B cell (primary cell): ENCODE measurements at regions not wholly inside any gene's neighbourhood (a gene's known extent, or its start where the extent isn't known, plus 50 kb on each side); places are given as distances from the start of the nearest gene placed in this dataset.
"Not testable (repeated sequence)": the region's sequence is repeated elsewhere in the genome, so short reads cannot be mapped to it uniquely, and the experiment has no call there.

Experiments used
- ATAC-seq: fragments of 200-7000 bp; cut with Tn5 transposase; one replicate; pipeline ENCODE4 v1.10.0; 2021; ENCODE audit warnings: low read depth, mild to moderate bottlenecking, moderate number of reproducible peaks, moderate library complexity
- CTCF ChIA-PET: fragments of 350-600 bp; sonication (Branson Sonifier 250); formaldehyde crosslinking; loops from one replicate; lab custom pipeline; 2021; ENCODE audit warnings: antibody characterized with exemption, inconsistent platforms; lab: Charles Lee
- POLR2A ChIA-PET: fragments of 350-600 bp; sonication (Branson Sonifier 250); formaldehyde crosslinking; loops from one replicate; lab custom pipeline; 2021; ENCODE audit warnings: antibody characterized with exemption; lab: Charles Lee
- DNase-seq: peaks from one replicate; pipeline ENCODE4 v3.0.0; 2013
- H2AFZ ChIP-seq: 2 replicates; pipeline ENCODE4 v1.6.1; 2012; ENCODE audit warnings: mild to moderate bottlenecking, low read depth, low read length; ENCODE audit not compliant: insufficient read depth, poor library complexity, severe bottlenecking
- H3K27ac ChIP-seq, 2 donors: 1 replicate in 1 of 2; 2 replicates in 1 of 2; pipeline ENCODE4 v1.5.1; 2012 to 2013; ENCODE audit warnings: low read length in 2 of 2, mild to moderate bottlenecking in 2 of 2, moderate library complexity in 1 of 2
- H3K27me3 ChIP-seq, 4 experiments: fragments of 200-600 bp in 1 of 4; sonication (generic) in 1 of 4; replicated peaks in 1 of 4; 1 replicate in 2 of 4; 2 replicates in 2 of 4; pipeline versions ENCODE4 v1.6.1 to v1.7.0; 2013 to 2016; ENCODE audit warnings: low read length in 3 of 4, mild to moderate bottlenecking in 2 of 4, mixed read lengths in 1 of 4, moderate library complexity in 1 of 4; ENCODE audit not compliant: insufficient read depth in 4 of 4, control insufficient read depth in 3 of 4; ENCODE audit errors: control extremely low read depth in 1 of 4
- H3K36me3 ChIP-seq, 2 experiments: replicated peaks in 1 of 2; 1 replicate in 1 of 2; 2 replicates in 1 of 2; pipeline versions ENCODE4 v1.6.1 to v1.7.1; 2013; ENCODE audit warnings: low read length in 1 of 2; ENCODE audit not compliant: insufficient read depth in 2 of 2, control insufficient read depth in 1 of 2; ENCODE audit errors: control extremely low read depth in 1 of 2, extremely low read depth in 1 of 2
- H3K4me1 ChIP-seq, 2 donors: fragments of 200-600 bp in 1 of 2; sonication (generic) in 1 of 2; 1 replicate in 1 of 2; 2 replicates in 1 of 2; pipeline versions ENCODE4 v1.5.1 to v1.6.1; 2013 to 2017; ENCODE audit warnings: low read length in 2 of 2; ENCODE audit not compliant: control insufficient read depth in 2 of 2, insufficient read depth in 2 of 2
- H3K4me2 ChIP-seq: replicated peaks from 2 replicates; pipeline ENCODE3; 2012; ENCODE audit warnings: mild to moderate bottlenecking, low read depth, low read length; ENCODE audit not compliant: poor library complexity, severe bottlenecking
- H3K4me3 ChIP-seq, 5 experiments: fragments of 200-600 bp in 1 of 5; sonication (generic) in 1 of 5; 1 replicate in 3 of 5; 2 replicates in 2 of 5; pipeline versions ENCODE4 v1.5.1 to v1.7.0; 2011 to 2016; ENCODE audit warnings: low read length in 4 of 5, mild to moderate bottlenecking in 4 of 5, low read depth in 2 of 5, control low read depth in 1 of 5, moderate library complexity in 1 of 5; ENCODE audit not compliant: insufficient read depth in 1 of 5; ENCODE audit errors: control extremely low read depth in 1 of 5, extremely low read depth in 1 of 5
- H3K79me2 ChIP-seq: fragments of 200-600 bp; sonication (generic); one replicate; pipeline ENCODE4 v1.6.0; 2016; ENCODE audit warnings: low read length; ENCODE audit not compliant: control insufficient read depth, insufficient read depth
- H3K9ac ChIP-seq: fragments of 200-600 bp; sonication (generic); 2 replicates; pipeline ENCODE4 v1.6.1; 2017; ENCODE audit warnings: mild to moderate bottlenecking, low read length, moderate library complexity
- H3K9me3 ChIP-seq, 3 donors: one replicate each; pipeline versions ENCODE4 v1.6.1 to v1.7.1; 2013; ENCODE audit warnings: low read length in 2 of 3; ENCODE audit not compliant: control insufficient read depth in 2 of 3, insufficient read depth in 1 of 3; ENCODE audit errors: control extremely low read depth in 1 of 3
- H4K20me1 ChIP-seq: 2 replicates; pipeline ENCODE4 v1.6.0; 2012; ENCODE audit warnings: mild to moderate bottlenecking, low read length; ENCODE audit not compliant: insufficient read depth, control insufficient read depth, poor library complexity, severe bottlenecking
- H3K27ac Mint-ChIP-seq: one replicate; pipeline ENCODE4 v1.8.0; 2021; ENCODE audit warnings: mixed read lengths
- H3K27me3 Mint-ChIP-seq: one replicate; pipeline ENCODE4 v1.8.0; 2021; ENCODE audit warnings: mixed read lengths
- H3K4me1 Mint-ChIP-seq: one replicate; pipeline ENCODE4 v1.8.0; 2021; ENCODE audit warnings: mixed read lengths
- H3K4me3 Mint-ChIP-seq: one replicate; pipeline ENCODE4 v1.8.0; 2021; ENCODE audit warnings: mixed read lengths
- H3K9me3 Mint-ChIP-seq: one replicate; pipeline ENCODE4 v1.8.0; 2022; ENCODE audit warnings: mixed read lengths; ENCODE audit not compliant: insufficient read depth
- CTCF ChIP-seq: fragments of 200-600 bp; IDR thresholded peaks from one replicate; pipeline ENCODE4 v1.8.0; 2022; ENCODE audit warnings: antibody characterized with exemption, mild to moderate bottlenecking
- EZH2 ChIP-seq: IDR thresholded peaks from 2 replicates; pipeline ENCODE4 v1.6.1; 2012; ENCODE audit warnings: borderline replicate concordance, low read depth, mild to moderate bottlenecking, moderate library complexity, low read length; ENCODE audit not compliant: insufficient read depth, poor library complexity, severe bottlenecking
- WGBS: methylation state at CpG from one replicate; pipeline ENCODE4 v1.1.5; 2013; ENCODE audit warnings: missing lambda C conversion rate; ENCODE audit not compliant: insufficient coverage; 5-methylcytosine and 5-hydroxymethylcytosine counted together
- intact Hi-C: fragments of 100-400 bp; cut with micrococcal nuclease; formaldehyde crosslinking; loops from one replicate; pipeline ENCODE4 v1.10.0; 2022

- H3K27me3 ChIP-seq = peaks cover 0 to 5% (median 0%) of the 10 kb centered on the region in 4 experiments
- H2AFZ ChIP-seq = no peak overlapping the region
- H3K79me2 ChIP-seq = no peaks in the 10 kb centered on the region
- TF ChIP-seq CTCF = no peak
- TF ChIP-seq EZH2 = no peak
- no peak overlapping the region for H3K27ac Mint-ChIP-seq
- no peaks in the 10 kb centered on the region for H3K4me1 ChIP-seq
- H3K27me3 Mint-ChIP-seq = peaks cover 16% of the 10 kb centered on the region
- H3K4me3 Mint-ChIP-seq = no peak overlapping the region
- no peak overlapping the region for H3K4me3 ChIP-seq
- CTCF ChIA-PET = interaction anchor here (1.4 kb wide), 1 partner anchor 24 kb away, joined by 4 read pairs; no protein-coding TSS in a partner anchor
- no peak overlapping the region for H3K9ac ChIP-seq
- H3K9me3 ChIP-seq = peaks cover 0 to 9% (median 0%) of the 10 kb centered on the region in 3 donors
- H3K36me3 ChIP-seq = no peaks in the 10 kb centered on the region
- H3K27ac ChIP-seq = no peak overlapping the region
- H3K9me3 Mint-ChIP-seq = no peaks in the 10 kb centered on the region
- intact Hi-C loops = no loop called here
- no CpG with 5 or more reads among the region's 1 CpG for WGBS
- ATAC-seq (no peak), DNase-seq (no peak)
- POLR2A ChIA-PET = no interaction called here
- H3K4me1 Mint-ChIP-seq = no peaks in the 10 kb centered on the region
- H4K20me1 ChIP-seq = no peaks in the 10 kb centered on the region
- no peak overlapping the region for H3K4me2 ChIP-seq
Measured at GRCh38 chr11:100600941-100601340, 86.1 kb upstream of the ARHGAP42 start.

- no peak for ATAC-seq
- no peak overlapping the region for H3K27ac ChIP-seq
- peaks cover 0 to 5% (median 0%) of the 10 kb centered on the region in 4 experiments for H3K27me3 ChIP-seq
- ChIA-PET POLR2A (no interaction called here), CTCF (no interaction called here)
- intact Hi-C loops = no loop called here
- no peaks in the 10 kb centered on the region for H3K4me1 Mint-ChIP-seq
- no peak overlapping the region for H3K9ac ChIP-seq
- no peak for TF ChIP-seq EZH2
- TF ChIP-seq CTCF = no peak
- no peak overlapping the region for H3K4me2 ChIP-seq
- no peaks in the 10 kb centered on the region for H3K36me3 ChIP-seq
- H3K9me3 ChIP-seq = peaks cover 0 to 9% (median 0%) of the 10 kb centered on the region in 3 donors
- DNase-seq = no peak
- no peak overlapping the region for H3K27ac Mint-ChIP-seq
- H3K27me3 Mint-ChIP-seq = peaks cover 9% of the 10 kb centered on the region
- H3K4me3 ChIP-seq = no peak overlapping the region
- H3K4me3 Mint-ChIP-seq = no peak overlapping the region
- H2AFZ ChIP-seq = no peak overlapping the region
- no peaks in the 10 kb centered on the region for H3K79me2 ChIP-seq
- no peaks in the 10 kb centered on the region for H3K9me3 Mint-ChIP-seq
- no peaks in the 10 kb centered on the region for H3K4me1 ChIP-seq
- H4K20me1 ChIP-seq = no peaks in the 10 kb centered on the region
Measured at GRCh38 chr11:100602716-100603115, 84.4 kb upstream of the ARHGAP42 start.

- H2AFZ ChIP-seq, H3K79me2 ChIP-seq, H3K27me3 ChIP-seq, H3K36me3 ChIP-seq, DNase-seq, H3K9me3 ChIP-seq, POLR2A ChIA-PET, H3K9me3 Mint-ChIP-seq, H3K4me1 ChIP-seq, H3K4me1 Mint-ChIP-seq, H3K27ac ChIP-seq, H3K4me3 Mint-ChIP-seq, H3K9ac ChIP-seq, H3K27me3 Mint-ChIP-seq, H3K4me3 ChIP-seq, ATAC-seq, intact Hi-C loops, H3K27ac Mint-ChIP-seq, H4K20me1 ChIP-seq, H3K4me2 ChIP-seq: not testable (repeated sequence)
- CTCF ChIA-PET = interaction anchor here (1.2 kb wide), 1 partner anchor 73 kb away, joined by 3 read pairs; no protein-coding TSS in a partner anchor
Measured at GRCh38 chr11:100607761-100608160, 79.3 kb upstream of the ARHGAP42 start.
